ENCODE measurements at regions not wholly inside any gene's neighbourhood (a gene's known extent, or its start where the extent isn't known, plus 50 kb on each side); places are given as distances from the start of the nearest gene placed in this dataset.

DNA sequence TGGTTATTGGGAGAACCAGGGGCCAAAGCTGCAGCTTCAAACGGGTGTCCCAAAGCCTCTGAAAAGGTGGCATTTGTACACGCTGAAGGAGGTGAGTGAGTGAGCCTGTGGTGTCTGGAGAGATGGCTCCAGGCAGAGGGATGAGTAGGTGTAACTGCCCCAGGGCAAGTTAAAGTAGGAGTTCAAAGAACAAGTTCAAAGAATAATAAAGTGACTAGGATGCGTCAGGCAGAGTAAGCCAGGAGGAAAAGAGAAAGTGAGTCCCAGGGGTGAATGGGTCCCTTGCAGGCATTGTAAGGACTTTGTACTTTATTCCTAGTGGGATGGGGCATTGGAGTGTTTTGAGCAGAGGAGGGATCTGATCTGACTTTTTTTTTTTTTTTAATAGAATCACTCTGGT, 201.4 kb upstream of the PWP1 start:
- no peak for DNase-seq
- no peak overlapping the region for H3K4me2 ChIP-seq (ENCODE audit: insufficient read depth, insufficient read length, low read length)
- no peak overlapping the region for H3T11ph ChIP-seq (ENCODE audit: low read length)
- H3K9me3 ChIP-seq (ENCODE audit: control insufficient read depth, low read depth, low read length), result no peaks in the 10 kb centered on the region
- Mint-ChIP-seq H3K4me3 (no peak overlapping the region), H3K27ac (no peak overlapping the region; a peak in 1 of 7 replicates), H3K27me3 (ENCODE audit: low read depth) (peaks cover 37% of the 10 kb centered on the region), H3K36me3 (ENCODE audit: insufficient read depth in 1 of 3, low read depth in 3 of 3) (no peaks in the 10 kb centered on the region), H3K9me3 (peaks cover 0 to 2% of the 10 kb centered on the region in 2 experiments; a peak in 1 of 5 replicates), H3K4me1 (0 out of 4 replicates have a peak, but pooled peaks cover 0 to 3% of the 10 kb centered on the region in 2 experiments)
- no peak overlapping the region for H2AFZ ChIP-seq (ENCODE audit: low read length)
- H2BK15ac ChIP-seq (ENCODE audit: low read depth, low read length), result no peak overlapping the region
- no peak overlapping the region for H3K23ac ChIP-seq (ENCODE audit: insufficient read length, low read depth, low read length)
- H2BK20ac ChIP-seq (ENCODE audit: low read depth, low read length, poor library complexity, severe bottlenecking), result no peak overlapping the region
- no peaks in the 10 kb centered on the region for H3K23me2 ChIP-seq (ENCODE audit: insufficient read length, low read depth, low read length, poor library complexity, severe bottlenecking)
- H3K27ac ChIP-seq (ENCODE audit: insufficient read length, low read depth, low read length), result no peak overlapping the region
- WGBS (ENCODE audit: extremely low coverage, insufficient read length, low lambda C conversion rate), result no CpG with 5 or more reads among the region's 3 CpGs
- no peak overlapping the region for H3K18ac ChIP-seq (ENCODE audit: insufficient read length, low read depth, low read length)
- no peak overlapping the region for H3K9ac ChIP-seq (ENCODE audit: extremely low read depth, insufficient read length, low read length)
- no peak overlapping the region for H2BK5ac ChIP-seq (ENCODE audit: insufficient read length, low read length)
- no peak overlapping the region for H2BK12ac ChIP-seq (ENCODE audit: insufficient read length, low read depth, low read length)
- H3K56ac ChIP-seq (ENCODE audit: insufficient read length, low read depth, low read length), result no peak overlapping the region
- TF ChIP-seq, protein P1, sequence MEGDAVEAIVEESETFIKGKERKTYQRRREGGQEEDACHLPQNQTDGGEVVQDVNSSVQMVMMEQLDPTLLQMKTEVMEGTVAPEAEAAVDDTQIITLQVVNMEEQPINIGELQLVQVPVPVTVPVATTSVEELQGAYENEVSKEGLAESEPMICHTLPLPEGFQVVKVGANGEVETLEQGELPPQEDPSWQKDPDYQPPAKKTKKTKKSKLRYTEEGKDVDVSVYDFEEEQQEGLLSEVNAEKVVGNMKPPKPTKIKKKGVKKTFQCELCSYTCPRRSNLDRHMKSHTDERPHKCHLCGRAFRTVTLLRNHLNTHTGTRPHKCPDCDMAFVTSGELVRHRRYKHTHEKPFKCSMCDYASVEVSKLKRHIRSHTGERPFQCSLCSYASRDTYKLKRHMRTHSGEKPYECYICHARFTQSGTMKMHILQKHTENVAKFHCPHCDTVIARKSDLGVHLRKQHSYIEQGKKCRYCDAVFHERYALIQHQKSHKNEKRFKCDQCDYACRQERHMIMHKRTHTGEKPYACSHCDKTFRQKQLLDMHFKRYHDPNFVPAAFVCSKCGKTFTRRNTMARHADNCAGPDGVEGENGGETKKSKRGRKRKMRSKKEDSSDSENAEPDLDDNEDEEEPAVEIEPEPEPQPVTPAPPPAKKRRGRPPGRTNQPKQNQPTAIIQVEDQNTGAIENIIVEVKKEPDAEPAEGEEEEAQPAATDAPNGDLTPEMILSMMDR (conservative IDR thresholded peaks at IDR 0.05), result no peak
- H3K4ac ChIP-seq (ENCODE audit: low read depth, low read length), result no peak overlapping the region
- no peak overlapping the region for H4K91ac ChIP-seq (ENCODE audit: insufficient read length, low read depth, low read length)
- no peak overlapping the region for H4K8ac ChIP-seq (replicated peaks; ENCODE audit: insufficient read length, low read depth, low read length)
- no peaks in the 10 kb centered on the region for H3K79me1 ChIP-seq (ENCODE audit: insufficient read depth, low read depth, low read length, poor library complexity, severe bottlenecking)
- no peak overlapping the region for H2AK5ac ChIP-seq (ENCODE audit: insufficient read length, low read length)
- no peaks in the 10 kb centered on the region for H3K4me1 ChIP-seq (ENCODE audit: insufficient read depth, low read length)
- 0 out of 2 replicates have a peak, but pooled peaks cover under 1% of the 10 kb centered on the region for H3K27me3 ChIP-seq (ENCODE audit: insufficient read depth, low read length)
- H3K14ac ChIP-seq (ENCODE audit: insufficient read depth, low read length), result no peak overlapping the region
- H3K79me2 ChIP-seq (ENCODE audit: insufficient read depth, low read length), result no peaks in the 10 kb centered on the region
- H4K20me1 ChIP-seq (ENCODE audit: control insufficient read depth, insufficient read depth, insufficient read length), result no peaks in the 10 kb centered on the region
- H2BK120ac ChIP-seq (ENCODE audit: low read depth, low read length, poor library complexity, severe bottlenecking), result no peak overlapping the region
- no peak overlapping the region for H4K5ac ChIP-seq (ENCODE audit: insufficient read length, low read depth, low read length)

Measured in H9 (cell line).